Anterior cingulate cortex (tissue), 58 donors: ENCODE measurements at regions not wholly inside any gene's neighbourhood (a gene's known extent, or its start where the extent isn't known, plus 50 kb on each side); places are given as distances from the start of the nearest gene placed in this dataset.

ENCODE experiments used
- DNase-seq, 58 donors: peaks; one replicate each; lab custom pipeline; 2025; lab: John Stamatoyannopoulos, UW

GRCh38 chr9:13049223-13049622, 230.3 kb downstream of the MPDZ start:
- peak in 2 of 58 donors; percentile 1 to 3 for DNase-seq

GRCh38 chr9:13053504-13053903, 226.0 kb downstream of the MPDZ start:
- no peak for DNase-seq

GRCh38 chr9:13054389-13054788, 225.1 kb downstream of the MPDZ start:
- no peak for DNase-seq
